SHP77 (cell line): ENCODE measurements at regions not wholly inside any gene's neighbourhood (a gene's known extent, or its start where the extent isn't known, plus 50 kb on each side); places are given as distances from the start of the nearest gene placed in this dataset.

ENCODE experiments used
- DNase-seq, 2 experiments: peaks; one replicate each; lab custom pipeline; 2025; lab: John Stamatoyannopoulos, UW

GRCh38 chr2:189267925-189268579 is 88.5 kb upstream of the COL5A2 start:
- DNase-seq = no peak

GRCh38 chr2:189268763-189269162 is 89.2 kb upstream of the COL5A2 start:
- no peak for DNase-seq

GRCh38 chr2:189273734-189274133 is 94.2 kb upstream of the COL5A2 start:
- no peak for DNase-seq

DNA sequence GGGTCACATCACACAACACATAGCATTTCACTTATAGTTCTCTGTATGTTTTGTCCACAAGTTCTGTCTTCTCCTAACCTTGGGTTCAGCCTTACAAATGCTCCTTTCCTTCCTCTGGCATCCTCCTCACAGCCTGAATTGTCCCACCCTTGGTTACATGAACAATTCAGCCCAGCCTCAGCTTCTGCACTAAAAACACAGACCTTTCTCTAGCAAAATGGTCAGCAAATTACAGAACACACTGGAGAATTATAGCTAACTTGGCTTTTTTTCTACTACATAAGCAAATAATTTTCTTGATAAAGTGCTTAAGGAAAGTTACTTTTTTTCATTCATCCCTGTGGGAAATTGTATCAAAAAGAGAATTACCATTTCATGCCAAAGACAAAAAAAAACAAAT is 94.8 kb upstream of the COL5A2 start:
- no peak for DNase-seq

DNA sequence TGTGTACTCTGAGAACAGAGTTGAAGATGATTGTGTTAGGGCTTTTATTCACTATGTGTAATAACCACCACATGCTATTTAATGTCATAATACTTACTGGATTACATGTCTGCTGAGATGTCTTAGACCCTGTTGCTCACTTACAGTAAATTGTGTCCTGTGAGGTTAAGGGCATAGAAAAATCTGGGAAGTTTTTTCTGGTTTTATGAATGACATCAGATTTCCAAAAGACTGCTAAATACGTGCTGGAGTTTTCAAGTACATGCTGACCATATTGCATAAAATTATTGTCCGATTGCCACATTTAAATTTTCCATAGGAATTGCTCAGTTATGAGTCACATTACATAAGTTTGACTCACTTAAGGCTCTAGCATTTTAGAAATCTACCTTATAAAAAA is 96.7 kb upstream of the COL5A2 start:
- no peak for DNase-seq

DNA sequence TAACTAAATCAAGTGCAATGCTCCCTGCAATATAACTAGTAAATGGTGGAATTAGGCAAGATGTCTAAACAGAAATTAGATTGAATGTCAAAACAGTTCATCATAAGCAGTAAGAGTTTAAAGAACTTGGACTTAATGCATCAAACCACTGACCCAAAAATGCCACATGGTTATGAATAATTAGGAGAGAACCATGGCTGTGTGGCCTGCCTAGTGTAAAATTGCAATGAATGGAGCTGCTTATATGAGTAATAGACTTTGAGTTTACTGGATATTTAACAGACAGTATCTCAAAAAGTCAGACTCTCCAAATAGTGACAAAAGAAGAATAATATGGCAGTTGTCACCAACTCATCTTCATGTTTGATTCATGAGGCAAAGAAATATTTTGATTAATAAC is 101.6 kb upstream of the COL5A2 start:
- no peak for DNase-seq

DNA sequence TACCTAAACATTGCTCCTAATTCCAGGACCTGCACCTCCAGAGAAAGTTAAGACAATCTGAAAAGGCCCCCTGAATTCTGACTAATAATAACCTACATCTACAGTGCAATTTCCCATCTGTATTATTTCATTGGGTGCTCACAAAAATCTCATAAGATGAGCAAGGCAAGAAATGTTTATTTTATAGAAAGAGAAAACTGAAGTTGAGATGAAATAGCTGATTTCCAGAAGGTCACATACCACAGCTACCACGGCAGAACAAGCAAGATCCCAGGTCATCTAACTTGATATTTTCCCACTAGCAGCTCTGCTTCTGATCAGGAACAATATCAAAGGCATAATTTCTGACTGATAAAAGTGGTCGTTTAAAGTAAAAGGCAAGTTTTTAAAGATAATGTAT is 105.8 kb upstream of the COL5A2 start:
- DNase-seq = no peak

- DNase-seq = no peak
Measured at GRCh38 chr2:189285962-189286645, 106.5 kb upstream of the COL5A2 start.

DNA sequence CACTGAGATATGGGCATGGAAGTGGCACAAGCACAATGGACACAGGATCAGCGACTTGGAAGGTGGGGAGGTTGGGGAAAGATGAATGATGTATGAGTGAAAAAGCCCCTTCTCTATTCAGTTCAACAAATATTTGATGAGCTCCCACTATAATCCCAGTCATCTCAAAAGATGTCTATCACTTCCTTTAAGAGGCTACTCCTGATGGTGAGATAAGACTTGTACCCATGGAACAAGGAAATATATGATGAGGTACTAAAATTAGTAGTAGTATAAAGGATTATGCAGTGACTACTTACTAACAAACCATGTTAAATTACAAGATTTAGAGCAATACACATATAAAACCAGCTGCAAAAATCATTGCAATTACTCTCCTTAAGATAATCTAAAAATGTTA is 107.8 kb upstream of the COL5A2 start:
- DNase-seq = no peak

DNA sequence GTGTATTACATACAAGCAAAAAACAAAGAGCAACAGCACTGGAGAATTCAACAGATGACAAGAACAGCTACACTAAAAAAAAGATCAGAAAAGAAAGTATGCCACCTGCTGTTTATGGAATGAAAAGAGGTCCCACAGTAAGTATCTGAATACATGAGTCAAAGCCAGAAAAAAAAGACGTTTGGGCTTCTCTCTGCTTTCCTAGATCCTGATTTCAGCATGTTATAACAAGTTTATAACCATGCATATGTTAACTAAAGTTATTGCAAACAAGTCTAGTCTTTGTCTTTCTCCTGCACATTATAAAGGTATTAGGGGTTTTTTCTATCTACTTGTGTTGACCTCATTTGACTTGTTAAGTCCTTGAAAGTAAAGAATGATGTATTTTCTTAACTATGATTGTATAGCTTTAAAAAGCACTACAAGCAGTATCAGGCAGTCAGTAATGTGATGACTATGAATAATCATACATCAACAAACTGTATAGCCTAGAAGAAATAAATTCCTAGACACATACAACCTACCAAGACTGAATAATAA is 108.5 kb upstream of the COL5A2 start:
- peak; percentile 37 to 43 for DNase-seq

DNA sequence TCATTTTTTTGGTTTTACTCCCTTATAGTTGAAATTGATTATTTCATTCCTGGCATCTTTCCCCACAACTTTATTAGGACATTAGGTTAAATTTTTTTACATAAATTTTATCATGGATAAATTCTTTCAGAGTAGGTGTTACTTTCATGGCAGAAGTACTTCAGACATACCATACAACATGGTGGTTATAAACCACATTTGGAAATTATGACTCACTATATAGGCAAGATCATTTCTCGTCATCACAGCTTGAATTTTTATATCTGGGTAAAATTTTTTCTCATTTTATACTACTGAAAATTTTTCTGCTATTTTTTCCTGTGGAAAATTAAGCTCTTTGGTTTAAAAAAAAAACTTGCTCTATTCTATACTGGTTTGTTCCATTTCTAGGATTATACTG is 111.9 kb upstream of the COL5A2 start:
- no peak for DNase-seq

DNA sequence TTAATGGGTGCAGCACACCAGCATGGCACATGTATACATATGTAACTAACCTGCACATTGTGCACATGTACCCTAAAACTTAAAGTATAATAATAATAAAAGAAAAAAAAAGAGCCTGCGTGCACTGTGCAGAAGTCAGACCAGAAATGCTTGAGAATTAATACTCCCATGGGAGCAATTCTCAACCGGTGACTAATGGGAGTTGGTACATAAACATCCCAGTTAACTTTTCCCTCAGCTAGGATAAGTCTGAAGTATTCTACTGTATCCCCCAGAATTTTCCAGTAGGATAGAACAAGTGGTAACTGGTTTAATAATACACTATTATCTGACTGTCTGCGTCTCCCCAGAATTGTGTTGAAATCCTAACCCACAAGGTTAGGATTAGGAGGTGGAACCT is 113.6 kb upstream of the COL5A2 start:
- DNase-seq = no peak

- no peak for DNase-seq
Measured at GRCh38 chr2:189297446-189297845, 117.9 kb upstream of the COL5A2 start.

- DNase-seq = no peak
Measured at GRCh38 chr2:189298038-189298437, 118.5 kb upstream of the COL5A2 start.

DNA sequence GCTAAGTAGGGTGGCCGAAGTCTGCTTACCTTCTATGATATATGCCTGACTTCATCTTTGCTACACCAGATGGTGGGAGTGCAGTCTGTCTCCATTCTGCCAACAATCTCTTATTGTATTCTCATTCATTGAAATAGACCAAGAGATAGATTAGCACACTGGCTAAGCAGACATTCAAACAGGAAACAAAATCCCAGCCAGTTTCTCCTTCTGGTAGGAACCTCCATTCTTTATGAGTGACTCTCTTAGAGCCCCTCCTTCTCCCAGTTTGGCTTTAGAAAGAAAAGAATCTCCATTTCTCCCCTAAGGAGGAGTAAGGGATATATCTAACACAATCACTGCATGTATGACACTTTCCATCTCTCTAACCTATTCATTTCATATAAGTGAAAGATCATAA is 118.9 kb upstream of the COL5A2 start:
- DNase-seq = no peak

GRCh38 chr2:189299974-189300373 is 120.4 kb upstream of the COL5A2 start:
- no peak for DNase-seq

DNA sequence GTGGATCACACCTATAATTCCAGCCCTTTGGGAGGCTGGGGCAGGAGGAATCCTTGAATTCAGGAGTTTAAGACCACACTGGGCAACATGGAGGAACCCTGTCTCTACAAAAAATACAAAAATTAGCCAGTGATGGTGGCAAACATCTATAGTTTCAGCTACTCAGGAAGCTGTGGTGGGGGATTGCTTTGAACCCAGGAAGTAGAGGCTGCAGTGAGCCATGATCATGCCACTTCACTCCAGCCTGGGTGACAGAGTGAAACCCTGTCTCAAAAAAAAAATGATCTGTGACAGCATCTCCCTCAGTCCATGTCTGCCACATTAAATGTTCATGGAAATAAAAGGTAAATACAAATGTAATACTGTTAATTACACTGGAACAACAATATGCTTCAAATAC is 121.4 kb upstream of the COL5A2 start:
- DNase-seq = no peak

DNA sequence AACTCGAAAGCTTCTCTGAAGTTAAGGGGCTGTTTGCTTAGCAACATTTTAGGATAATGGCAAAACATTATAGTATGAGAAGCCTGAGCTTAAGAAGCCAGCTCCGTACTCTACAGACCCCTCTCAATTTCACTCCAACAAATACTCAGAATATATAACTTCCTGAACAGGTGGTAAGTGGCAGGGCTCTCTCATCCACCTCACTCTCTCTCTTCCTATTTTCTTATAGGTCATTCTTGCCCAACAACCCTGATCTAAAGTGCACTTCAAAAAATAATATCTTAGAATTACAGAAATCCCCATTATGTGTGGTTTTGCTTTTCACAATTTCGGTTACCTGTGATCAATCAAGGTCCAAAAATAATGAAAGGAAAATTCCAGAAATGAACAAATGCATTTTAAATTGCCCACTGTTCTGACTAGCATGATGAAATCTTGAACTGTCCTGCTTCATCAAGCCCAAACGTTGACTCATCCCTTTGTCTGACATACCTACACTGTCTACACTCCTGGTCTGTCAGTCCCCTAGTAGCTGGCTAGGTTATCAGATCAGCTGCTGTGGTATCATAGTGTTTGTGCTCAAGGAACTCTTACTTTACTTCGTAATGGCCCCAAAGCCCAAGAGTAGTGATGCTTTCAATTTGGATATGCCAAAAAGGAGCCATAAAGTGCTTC is 122.8 kb upstream of the COL5A2 start:
- DNase-seq = no peak

GRCh38 chr2:189304360-189304759 is 124.8 kb upstream of the COL5A2 start:
- DNase-seq = no peak

DNA sequence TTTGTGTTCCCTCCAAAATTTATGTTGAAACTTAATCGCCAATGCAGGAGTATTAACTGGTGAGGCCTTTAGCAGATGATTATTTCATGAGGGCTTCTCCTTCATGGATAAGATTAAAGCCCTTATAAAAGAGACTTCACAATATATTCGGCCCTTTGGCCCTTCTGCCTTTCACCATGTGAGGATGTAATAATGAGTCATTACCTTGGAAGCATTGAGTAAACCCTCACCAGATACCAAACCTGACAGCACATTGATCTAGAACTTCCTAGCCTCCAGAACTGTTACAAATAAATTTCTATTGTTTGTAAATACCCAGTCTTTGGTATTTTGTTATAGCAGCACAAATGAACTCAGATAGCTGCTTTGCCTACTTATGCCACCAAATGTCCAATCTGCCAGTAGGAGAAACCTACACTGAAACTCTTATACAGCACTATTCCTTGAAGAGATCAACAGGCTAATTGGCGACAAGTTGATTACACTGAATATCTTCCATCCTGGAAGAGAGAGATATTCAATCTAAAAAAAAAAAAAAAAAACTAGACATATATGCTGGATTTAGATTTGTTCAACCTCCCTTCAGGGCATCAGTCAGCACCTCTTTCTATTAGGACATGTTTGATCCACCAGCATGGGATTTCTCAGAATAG is 125.9 kb upstream of the COL5A2 start:
- DNase-seq = no peak

- DNase-seq = no peak
Measured at GRCh38 chr2:189306525-189306924, 127.0 kb upstream of the COL5A2 start.

GRCh38 chr2:189308056-189308790 is 128.7 kb upstream of the COL5A2 start:
- no peak for DNase-seq
